Breast epithelium (tissue), 3 donors: ENCODE measurements at regions not wholly inside any gene's neighbourhood (a gene's known extent, or its start where the extent isn't known, plus 50 kb on each side); places are given as distances from the start of the nearest gene placed in this dataset.

Source experiments
- POLR2A ChIP-seq: fragments of 450-650 bp; IDR thresholded peaks from one replicate; pipeline ENCODE4 v1.6.1; 2016; ENCODE audit warnings: antibody characterized with exemption, mild to moderate bottlenecking, moderate library complexity
- TF ChIP-seq, protein P1 (sequence below), 3 donors: fragments of 450-650 bp; IDR thresholded peaks; one replicate each; pipeline ENCODE4 v1.5.1; 2016 to 2017; ENCODE audit warnings: antibody characterized with exemption in 3 of 3, mild to moderate bottlenecking in 3 of 3, moderate library complexity in 3 of 3

GRCh38 chr12:42868291-42868690 lies 278.7 kb upstream of the PRICKLE1 start:
- no peak for TF ChIP-seq POLR2A
- TF ChIP-seq, protein P1, sequence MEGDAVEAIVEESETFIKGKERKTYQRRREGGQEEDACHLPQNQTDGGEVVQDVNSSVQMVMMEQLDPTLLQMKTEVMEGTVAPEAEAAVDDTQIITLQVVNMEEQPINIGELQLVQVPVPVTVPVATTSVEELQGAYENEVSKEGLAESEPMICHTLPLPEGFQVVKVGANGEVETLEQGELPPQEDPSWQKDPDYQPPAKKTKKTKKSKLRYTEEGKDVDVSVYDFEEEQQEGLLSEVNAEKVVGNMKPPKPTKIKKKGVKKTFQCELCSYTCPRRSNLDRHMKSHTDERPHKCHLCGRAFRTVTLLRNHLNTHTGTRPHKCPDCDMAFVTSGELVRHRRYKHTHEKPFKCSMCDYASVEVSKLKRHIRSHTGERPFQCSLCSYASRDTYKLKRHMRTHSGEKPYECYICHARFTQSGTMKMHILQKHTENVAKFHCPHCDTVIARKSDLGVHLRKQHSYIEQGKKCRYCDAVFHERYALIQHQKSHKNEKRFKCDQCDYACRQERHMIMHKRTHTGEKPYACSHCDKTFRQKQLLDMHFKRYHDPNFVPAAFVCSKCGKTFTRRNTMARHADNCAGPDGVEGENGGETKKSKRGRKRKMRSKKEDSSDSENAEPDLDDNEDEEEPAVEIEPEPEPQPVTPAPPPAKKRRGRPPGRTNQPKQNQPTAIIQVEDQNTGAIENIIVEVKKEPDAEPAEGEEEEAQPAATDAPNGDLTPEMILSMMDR (IDR thresholded peaks at IDR 0.05) = no peak
